NCI-H2081 (cell line): ENCODE measurements at regions not wholly inside any gene's neighbourhood (a gene's known extent, or its start where the extent isn't known, plus 50 kb on each side); places are given as distances from the start of the nearest gene placed in this dataset.

Source experiments
- DNase-seq, 2 experiments: peaks; one replicate each; lab custom pipeline; 2025; lab: John Stamatoyannopoulos, UW

DNA sequence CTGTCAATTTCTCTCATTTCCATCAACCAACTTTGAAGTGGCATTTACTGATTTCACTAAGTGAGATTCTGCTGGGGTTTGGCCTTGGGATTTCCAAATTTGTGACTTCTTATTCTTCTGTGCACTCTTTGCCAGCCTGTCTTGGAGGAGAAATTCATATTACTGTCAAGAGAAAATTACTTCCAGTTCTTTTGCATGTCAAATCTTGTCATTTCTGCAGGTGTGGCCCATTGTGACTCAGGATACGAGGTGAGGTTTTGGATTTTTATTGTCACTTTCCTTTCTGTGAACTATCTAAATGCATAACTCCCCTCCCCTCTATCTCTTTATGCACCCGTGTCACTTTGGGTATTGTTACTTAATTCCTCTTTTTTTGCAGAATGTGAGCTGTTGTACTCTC is 102.6 kb upstream of the GUCY1A1 start:
- no peak for DNase-seq

DNA sequence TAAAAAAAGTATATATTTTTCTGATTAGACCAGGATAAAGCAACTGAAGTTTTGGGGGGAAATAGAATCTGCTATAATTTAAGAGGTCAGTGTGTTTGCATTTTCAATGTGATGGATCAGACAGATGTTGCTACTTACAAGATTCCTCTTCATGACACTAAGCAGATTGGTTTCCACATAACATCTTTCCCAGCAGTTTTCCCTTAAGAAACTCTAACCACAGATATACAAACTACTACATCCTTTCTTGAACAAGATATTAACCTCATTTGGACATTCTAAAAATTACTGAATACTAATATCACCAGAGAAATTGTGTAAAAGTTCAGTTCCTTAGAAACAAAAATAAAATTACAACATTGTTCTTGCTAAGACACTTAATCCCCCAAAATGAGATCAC is 106.7 kb upstream of the GUCY1A1 start:
- DNase-seq = no peak

DNA sequence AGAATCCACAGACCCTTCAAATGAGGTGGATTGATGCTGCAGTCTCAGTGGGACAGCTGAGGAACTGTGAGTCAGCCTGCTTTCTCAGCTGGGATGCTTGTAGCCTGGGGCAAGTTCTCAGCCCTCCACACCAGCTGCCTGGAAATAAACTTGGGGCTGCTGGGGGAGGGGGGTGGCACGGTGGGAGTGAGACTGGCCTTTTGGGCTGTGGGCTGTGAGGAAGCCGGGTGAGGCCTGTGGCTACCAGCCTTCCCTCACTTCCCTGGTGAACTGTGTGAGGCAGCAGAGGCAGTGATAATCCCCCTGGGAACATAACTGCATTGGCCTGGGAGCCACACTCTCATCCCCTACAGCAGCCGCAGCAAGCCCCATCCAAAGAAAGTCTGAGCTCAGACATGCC is 114.5 kb upstream of the GUCY1A1 start:
- DNase-seq = no peak

DNA sequence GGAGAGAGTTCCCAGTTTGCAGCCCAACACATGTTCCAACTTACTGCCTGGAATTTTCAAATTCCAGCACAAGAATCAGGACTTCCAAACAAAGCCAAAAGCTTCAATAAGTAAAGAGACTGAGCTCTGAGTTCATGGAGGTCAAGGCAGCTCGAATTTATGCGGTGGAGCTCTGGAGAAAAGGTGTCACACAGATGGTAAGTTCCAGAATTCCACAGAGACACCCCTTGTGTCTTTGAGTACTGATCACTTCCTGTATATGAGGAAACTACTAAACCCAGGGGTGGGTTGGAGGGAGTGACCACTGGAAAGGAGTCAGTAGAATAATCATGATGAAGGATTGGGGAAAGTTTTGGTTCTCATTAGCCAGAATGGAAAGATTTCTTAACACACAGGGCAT is 118.5 kb upstream of the GUCY1A1 start:
- no peak for DNase-seq

DNA sequence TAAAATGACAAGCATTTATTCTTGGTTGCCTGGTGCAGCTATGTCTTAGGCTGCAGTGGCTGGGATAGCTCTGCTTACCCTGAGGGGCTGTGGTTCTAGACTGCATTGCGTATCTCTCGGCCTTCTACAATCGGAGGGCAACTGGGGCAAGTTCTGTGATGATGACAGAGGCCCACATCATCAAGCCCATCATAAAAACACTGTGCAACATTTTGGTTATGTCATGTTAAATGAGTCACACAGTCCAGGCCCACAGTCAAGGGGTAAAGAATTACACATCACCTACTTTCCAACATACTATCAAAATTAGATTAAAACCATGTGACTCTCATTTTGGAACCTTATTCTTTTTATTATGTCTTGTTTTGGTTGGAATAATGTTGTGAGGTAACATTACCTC is 120.2 kb upstream of the GUCY1A1 start:
- no peak for DNase-seq

DNA sequence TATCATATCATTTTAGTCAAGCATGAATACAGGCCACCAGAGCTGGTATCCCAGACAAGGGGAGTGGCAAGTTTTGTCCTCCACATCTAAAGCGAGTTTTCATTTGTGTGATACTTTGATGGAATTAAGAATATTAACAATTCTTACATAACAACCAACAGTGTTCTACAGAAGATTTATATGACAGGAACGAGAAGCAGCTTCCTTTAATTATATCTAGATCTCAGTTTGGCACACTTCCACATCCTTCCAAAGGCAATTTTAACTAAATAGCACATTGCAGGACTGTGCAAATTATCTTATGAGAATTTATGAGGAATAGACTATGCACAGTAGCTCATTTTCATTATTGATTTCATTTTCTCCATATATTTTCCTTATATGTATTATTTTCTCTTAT is 121.2 kb upstream of the GUCY1A1 start:
- DNase-seq = no peak

DNA sequence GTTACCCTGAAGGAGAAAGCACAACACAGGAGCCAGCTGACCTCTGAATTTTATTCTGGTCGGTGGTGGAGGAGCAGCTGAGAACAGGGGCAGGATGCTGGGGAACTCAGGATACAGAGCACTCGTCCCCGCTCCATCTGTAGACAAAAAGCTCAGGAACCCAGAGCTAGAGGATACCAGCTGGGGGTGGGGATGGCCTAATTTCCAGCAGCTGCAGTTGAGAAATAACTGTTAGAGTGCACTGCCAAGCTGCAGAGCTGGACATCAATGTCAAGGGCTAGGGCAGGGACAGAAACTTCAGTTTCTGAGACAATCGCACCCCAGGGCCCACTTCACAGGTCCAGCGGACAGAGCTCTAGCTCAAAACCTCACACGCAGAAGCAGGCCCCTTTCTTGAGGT is 122.1 kb upstream of the GUCY1A1 start:
- no peak for DNase-seq

DNA sequence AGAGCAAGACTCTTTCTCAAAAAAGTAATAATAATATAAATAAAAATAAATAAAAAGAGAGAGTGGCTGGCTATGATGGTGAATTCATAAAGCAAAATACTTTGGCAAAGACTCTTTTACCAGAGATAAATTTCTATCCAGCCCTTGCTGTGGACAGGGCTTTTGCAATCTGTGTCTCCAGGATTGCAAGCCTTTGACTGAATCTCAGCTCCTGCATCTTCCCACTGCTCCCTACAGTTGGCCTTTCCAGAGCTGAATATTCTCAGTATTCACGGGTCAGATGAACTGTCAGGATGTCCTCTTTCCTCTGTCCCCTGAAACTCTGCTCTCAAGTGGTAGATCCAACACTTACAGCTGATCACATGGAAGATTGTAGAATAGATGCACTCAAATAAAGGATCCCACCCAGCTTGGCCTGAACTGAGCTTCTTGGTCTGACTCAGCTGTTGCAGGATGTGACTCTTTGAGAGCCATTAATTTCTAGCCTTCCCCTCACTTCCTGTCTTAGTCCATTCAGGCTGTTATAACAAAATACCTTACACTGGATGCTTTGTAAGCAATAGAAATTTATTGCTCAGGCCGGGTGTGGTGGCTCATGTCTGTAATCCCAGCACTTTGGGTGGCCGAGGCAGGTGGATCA is 123.4 kb upstream of the GUCY1A1 start:
- no peak for DNase-seq

DNA sequence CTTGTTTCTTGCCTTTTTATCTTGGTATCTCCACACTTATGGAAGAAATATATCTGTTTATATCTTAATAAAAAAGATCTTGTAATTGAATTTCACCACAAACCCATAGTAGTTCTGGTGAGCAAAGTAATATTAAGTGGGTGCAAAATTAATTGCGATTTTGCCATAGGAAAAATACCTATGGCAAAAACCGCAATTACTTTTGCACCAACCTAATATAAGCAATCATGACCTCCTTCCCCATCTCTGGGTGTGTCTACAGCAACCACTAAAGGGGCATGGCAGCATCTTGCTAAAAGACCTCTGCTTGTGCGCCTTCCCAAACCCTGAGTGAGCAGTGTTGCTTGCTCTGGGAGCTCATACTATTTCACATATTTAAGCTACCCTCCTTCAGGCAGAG is 124.2 kb upstream of the GUCY1A1 start:
- DNase-seq = no peak

DNA sequence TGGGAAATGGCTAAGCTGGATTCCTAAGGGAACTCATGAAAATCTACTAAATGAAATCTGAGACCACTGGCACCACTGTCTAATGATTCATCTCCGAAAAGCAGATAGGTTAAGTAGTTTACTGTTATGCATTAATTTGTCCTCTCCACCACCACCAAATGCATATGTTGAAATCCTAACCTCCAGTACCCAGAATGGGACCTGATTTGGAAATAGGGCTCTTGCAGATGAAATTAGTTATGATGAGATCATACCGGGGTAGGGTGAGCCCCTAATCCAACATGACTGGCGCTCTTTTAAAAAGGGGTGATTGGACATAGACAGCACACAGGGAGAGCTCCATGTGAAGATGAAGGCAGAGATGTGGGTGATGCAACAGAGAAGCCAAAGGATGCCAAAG is 124.9 kb upstream of the GUCY1A1 start:
- no peak for DNase-seq

DNA sequence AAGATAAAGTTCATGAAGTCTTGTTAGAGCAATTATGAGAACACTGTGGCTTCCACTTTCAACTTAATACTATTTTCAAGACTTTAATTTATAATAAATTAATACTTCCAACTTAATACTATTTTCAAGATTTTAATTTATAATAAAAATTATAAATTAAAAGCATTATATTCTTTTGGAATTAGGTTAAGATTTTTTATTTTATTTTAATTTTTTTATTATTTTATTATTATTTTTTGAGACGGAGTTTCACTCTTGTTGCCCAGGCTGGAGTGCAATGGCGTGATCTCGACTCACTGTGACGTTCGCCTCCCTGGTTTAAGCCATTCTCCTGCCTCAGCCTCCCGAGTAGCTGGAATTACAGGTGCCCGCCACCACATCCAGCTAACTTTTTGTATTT is 126.0 kb upstream of the GUCY1A1 start:
- no peak for DNase-seq

DNA sequence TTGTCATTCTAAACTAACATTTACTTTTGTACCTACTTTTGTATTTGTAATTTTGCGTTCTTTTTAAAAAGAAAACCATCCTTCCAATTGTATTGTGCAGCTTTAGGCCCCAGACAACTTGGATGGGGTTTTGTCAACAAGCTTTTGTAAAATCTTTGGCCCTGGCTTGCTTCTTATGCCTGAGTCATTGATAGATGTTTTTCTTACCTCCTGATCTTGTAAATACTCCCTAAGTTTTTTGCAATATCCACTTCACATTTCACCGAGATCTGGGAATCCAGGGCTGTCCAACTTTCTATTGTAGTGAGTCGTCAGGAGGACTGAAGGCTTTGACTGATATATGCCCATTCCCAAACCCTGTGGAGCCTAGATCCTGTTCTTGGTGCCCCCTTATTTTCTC is 126.9 kb upstream of the GUCY1A1 start:
- no peak for DNase-seq

DNA sequence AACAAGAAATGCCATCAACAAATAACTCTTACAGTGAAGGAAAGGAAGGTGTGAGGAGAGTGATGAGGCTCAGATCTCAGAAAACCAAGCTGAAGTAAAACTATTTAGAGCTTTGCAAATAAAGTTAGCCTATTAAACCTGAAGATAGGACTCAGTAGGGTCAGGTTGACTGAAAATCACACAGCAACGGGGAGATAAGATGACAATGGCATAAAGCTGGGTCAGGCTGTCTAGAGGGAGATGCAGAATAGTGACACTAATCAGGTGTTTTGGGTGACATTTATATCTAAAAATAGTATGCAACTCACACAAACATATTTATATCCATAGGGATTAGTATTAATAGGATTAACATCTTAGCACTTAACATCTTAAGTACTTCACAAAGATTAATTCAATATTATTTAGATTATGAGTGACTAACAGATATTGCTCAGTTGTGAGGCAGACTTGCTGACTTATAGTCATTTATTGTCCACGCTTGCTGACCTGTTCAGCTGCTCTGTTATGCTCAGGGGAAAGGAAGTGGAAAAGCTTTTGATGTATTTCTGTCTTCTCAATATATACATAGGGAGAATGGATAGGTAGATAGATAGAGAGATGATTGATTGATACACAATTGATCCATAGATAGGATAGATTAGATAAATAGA is 130.7 kb upstream of the GUCY1A1 start:
- DNase-seq = no peak

DNA sequence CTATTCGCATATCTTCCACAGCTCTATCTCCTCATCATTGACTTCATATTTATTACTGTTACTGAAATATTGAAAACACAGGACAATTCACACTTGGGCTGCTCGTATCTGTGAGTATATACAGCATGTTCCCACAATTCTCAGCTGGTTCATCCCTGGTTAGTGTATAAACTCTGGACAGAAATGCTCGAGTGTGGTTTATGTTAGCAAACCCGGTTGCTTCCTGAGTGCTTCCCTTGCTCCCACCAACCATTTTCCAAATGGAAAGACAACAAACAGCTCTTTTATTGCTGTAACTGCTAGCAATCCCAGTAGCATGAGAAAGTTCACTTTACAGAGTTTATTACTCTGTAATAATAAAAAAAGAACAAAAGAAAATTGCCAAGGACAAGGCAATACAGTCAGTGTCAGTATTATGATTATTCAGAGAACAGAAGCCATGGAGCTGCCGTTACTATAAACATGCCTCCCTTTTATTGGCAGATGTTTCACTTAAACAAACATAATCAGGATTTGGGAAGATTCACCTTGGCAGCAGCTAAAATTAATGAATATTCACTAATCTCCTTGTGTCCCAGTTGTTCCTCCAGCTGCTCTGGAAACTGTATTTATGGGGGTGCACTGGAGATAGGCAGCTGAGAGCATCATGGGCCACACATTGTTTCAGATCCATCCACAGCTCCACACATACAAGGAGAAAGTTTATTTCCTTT is 134.1 kb upstream of the GUCY1A1 start:
- DNase-seq = no peak

DNA sequence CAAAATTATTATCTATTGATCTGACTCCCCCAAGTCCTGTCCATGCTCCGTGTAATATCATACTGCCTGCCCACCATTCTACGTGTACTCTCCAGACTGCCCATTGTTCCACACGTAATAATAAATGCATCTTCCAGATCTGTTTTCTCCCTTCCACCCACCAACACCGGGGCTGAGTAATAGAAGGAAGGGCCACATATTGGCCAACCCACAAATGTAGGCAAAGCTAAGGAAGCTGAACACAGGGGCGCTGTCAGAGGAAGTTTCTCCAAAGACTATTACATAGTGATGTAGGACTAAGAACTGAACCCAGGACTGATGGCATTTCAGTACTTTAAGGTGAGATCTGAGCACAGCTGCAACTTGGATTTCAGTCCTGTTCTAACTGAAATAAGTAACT is 135.8 kb upstream of the GUCY1A1 start:
- no peak for DNase-seq

DNA sequence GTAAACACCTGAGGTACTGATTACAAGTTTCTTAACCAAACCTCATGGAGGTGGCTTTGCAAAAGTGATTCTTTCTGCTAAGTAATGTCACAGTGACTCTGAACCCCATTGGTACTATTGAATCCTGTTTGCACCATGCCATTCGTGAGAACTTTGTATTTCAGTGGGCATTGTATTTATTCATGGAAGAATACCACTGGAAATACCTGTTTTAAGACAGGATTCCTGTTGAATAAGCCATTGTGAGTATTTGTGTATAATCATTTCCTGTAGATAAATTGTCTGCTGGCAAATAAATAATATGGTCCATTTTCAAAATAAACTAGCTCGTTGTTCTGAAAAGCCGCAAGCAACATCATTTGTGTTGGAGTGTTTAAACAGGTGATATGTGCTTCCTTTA is 136.4 kb upstream of the GUCY1A1 start:
- peak; percentile 16 to 68 for DNase-seq

DNA sequence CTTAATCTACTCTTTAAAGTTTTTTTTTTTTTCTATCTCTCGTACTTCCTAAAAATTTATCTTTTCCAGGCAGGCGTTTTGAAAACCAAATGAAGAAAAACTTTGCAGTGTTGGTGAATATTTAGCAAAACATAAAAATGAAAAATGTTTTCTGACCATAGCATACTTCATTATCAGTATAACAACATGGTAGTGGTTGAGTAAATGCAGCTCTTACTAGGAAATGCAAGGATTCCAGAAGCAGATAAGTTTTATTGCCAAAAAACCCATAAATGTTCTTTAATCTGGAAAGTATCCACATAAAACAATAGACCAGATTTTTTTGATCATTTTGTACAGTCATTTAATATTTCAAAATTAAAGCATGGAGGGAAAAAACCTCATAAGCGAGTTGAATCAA is 136.9 kb upstream of the GUCY1A1 start:
- DNase-seq = no peak

DNA sequence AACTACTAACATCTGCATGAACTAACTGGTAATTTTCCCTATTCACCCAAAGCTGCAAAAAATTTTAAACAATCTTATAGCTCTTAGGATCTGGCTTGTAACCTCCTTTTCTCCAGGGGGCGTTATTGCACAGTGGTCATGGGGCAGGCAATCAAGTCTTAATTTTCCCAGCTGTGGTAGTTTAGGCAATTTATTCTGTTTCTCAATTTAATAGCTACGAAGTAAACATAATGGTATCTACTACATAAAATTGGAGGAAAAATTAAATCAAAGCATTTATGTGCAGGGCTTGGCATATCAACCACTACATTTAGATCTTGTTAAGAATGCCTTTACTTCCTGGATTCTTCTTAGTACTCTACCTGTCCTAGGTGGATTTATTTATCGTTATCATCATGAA is 137.4 kb upstream of the GUCY1A1 start:
- DNase-seq = no peak

DNA sequence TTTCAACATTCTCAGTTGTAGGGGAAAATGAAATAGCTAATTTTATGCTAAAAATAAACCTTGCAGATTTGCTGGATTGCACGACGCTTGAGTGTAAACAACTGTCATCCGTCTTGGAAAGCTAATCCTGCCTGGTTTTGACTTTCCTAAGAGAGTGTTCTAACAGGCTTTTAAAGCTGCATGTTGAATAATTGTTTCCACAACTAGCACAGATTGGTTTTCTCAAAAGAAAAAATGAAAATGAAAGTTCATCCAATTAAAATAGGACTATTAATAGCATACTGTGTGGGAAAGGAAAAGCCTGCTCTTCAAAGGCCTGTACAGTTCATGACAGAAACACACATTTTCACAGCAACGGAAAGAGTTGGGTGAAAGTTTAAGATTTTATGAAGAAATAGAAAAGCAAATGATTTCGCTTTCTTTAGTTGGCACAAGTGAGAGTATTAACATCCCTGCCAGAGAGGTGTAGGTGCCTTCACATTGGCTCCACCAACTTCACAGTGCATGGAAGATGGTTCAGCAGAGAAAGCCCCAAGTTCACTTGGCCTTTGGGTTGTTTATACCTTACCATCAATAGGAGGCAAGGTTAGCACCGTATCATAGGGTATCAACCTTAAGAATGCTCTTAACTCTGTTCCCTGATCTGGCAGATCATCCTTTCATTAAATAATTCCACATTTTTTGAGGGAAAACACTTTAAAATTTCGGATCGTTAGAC is 140.0 kb upstream of the GUCY1A1 start:
- DNase-seq = no peak

DNA sequence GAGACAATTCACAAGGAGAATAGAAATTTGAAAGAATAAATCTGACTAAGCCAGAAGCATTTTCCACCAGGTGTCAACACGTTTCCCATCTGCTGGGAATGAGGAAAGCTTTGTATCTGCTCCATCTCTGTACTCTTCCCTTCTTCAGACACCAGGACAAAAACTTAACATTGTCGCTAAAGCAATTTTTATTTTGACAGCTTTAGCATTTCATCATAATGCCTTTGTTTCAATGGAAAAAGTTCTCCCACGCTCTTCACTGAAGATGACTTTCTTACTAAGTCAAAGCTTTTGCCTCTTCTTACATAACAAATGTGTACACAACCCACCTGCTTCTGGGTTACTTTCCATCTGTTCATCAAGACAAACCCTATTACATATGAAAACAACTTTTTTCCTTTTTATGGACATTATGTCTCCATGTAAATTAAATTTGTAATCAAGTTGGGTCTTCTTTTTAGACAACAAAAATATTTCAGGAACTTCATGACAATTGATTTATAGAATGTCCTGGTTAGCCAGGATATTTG is 141.7 kb upstream of the GUCY1A1 start:
- no peak for DNase-seq

DNA sequence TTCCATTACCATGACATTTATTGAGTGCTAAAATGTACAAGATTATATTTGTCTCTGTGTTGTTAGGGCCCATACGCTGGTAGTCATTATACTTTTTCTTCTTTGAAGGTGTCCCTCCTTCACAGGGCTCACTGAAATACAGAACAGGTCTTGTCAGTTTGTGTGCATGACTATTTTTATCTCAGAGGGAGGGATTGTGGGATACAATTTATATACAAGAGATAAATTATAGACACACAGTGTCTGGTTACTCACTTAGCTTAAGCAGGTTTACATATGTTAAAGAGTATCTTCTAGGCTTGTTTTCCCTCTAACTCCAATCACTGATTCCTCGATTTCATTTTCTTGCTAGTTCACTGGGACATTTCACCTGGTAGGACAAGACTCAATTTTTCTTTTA is 143.3 kb upstream of the GUCY1A1 start:
- DNase-seq = no peak

DNA sequence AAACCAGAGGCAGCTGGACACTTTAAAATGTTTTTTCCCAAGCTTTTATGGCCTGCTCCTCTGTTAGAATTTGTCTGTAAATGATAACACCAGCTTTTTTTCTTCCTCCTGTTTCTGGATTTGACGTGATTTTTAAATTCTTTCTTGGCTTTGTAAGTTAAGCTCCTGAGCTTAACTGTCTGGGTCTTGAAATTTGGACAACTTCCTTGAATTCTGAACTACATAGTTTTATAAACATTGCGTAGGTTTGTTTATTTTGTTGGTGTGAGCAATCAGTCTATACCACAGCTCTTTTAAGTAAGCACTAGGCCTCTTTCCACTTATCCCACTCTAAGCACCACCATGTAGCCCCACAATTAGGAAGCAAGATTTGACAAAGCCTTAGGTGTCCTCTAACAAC is 144.4 kb upstream of the GUCY1A1 start:
- no peak for DNase-seq

DNA sequence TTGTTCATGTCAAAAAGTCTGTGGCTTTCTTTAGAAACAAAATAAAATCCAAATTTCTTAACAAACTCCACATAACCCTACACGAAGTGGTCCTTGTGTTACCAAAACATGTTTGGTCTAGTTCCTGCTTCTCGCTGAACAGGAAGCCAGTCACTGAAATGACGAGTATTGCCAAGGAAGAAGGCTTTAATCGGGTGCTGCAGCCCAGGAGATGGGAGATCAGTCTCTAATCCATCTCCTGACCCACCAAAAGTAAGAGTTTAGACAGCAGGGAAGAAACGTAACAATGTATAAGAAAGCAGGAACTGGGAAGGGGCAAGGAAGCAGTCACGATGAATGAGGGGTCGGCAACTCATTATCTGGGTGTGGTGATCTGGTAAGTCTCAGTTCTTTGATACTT is 144.6 kb upstream of the MAP9 start:
- no peak for DNase-seq
